AG04449 (cell line): ENCODE measurements at regions not wholly inside any gene's neighbourhood (a gene's known extent, or its start where the extent isn't known, plus 50 kb on each side); places are given as distances from the start of the nearest gene placed in this dataset.

Source experiments
- CTCF ChIA-PET: fragments of 350-600 bp; formaldehyde crosslinking; extraction: SDS; loops from one replicate; lab custom pipeline; 2021; ENCODE audit warnings: antibody characterized with exemption; lab: Yijun Ruan, JAX
- POLR2A ChIA-PET: fragments of 400-600, 350-600 bp; formaldehyde crosslinking; extraction: SDS; loops from one replicate; lab custom pipeline; 2020; ENCODE audit warnings: antibody characterized with exemption, inconsistent platforms; lab: Yijun Ruan, JAX
- DNase-seq: peaks from one replicate; pipeline ENCODE4 v3.0.0-alpha.2; 2010; ENCODE audit warnings: low read depth, low spot score
- H3K4me3 ChIP-seq: 2 replicates; pipeline ENCODE4 v1.5.1; 2011; ENCODE audit warnings: low read depth, mild to moderate bottlenecking, control low read depth, low read length
- CTCF ChIP-seq: IDR thresholded peaks from one replicate; pipeline ENCODE4 v1.5.1; 2011; ENCODE audit warnings: mild to moderate bottlenecking, moderate library complexity, low read length, control low read depth, inconsistent platforms; ENCODE audit not compliant: insufficient read depth; ENCODE audit errors: missing control alignments

GRCh38 chr6:114987281-114987680 lies 644.5 kb upstream of the HS3ST5 start:
- TF ChIP-seq CTCF, result no peak
- no peak for DNase-seq
- CTCF ChIA-PET, result no interaction called here
- POLR2A ChIA-PET, result no interaction called here
- H3K4me3 ChIP-seq, result no peak overlapping the region

- CTCF ChIA-PET, result no interaction called here
- no peak for TF ChIP-seq CTCF
- no peak for DNase-seq
- POLR2A ChIA-PET, result no interaction called here
- H3K4me3 ChIP-seq, result no peak overlapping the region
Measured at GRCh38 chr6:114955363-114955762, 612.5 kb upstream of the HS3ST5 start.

- ChIA-PET POLR2A (no interaction called here), CTCF (no interaction called here)
- no peak overlapping the region for H3K4me3 ChIP-seq
- no peak for DNase-seq
- TF ChIP-seq CTCF, result no peak
Measured at GRCh38 chr6:114952229-114952628, 609.4 kb upstream of the HS3ST5 start.

GRCh38 chr6:114945392-114945791 lies 602.6 kb upstream of the HS3ST5 start:
- no peak for DNase-seq
- no peak for TF ChIP-seq CTCF
- ChIA-PET CTCF (no interaction called here), POLR2A (no interaction called here)
- no peak overlapping the region for H3K4me3 ChIP-seq

- no peak overlapping the region for H3K4me3 ChIP-seq
- ChIA-PET POLR2A (no interaction called here), CTCF (no interaction called here)
- no peak for DNase-seq
- TF ChIP-seq CTCF, result no peak
Measured at GRCh38 chr6:114941078-114941477, 598.3 kb upstream of the HS3ST5 start.

- no peak for TF ChIP-seq CTCF
- DNase-seq, result no peak
- ChIA-PET CTCF (no interaction called here), POLR2A (no interaction called here)
- no peak overlapping the region for H3K4me3 ChIP-seq
Measured at GRCh38 chr6:114940181-114940580, 597.4 kb upstream of the HS3ST5 start.
